Right kidney (tissue), 1 donor: ENCODE measurements at regions not wholly inside any gene's neighbourhood (a gene's known extent, or its start where the extent isn't known, plus 50 kb on each side); places are given as distances from the start of the nearest gene placed in this dataset.

Experiments
- DNase-seq: peaks from one replicate; pipeline ENCODE4 v3.0.0-alpha.2; 2016

GRCh38 chr13:24011266-24011665, 114.0 kb upstream of the C1QTNF9B start:
- DNase-seq: no peak

DNA sequence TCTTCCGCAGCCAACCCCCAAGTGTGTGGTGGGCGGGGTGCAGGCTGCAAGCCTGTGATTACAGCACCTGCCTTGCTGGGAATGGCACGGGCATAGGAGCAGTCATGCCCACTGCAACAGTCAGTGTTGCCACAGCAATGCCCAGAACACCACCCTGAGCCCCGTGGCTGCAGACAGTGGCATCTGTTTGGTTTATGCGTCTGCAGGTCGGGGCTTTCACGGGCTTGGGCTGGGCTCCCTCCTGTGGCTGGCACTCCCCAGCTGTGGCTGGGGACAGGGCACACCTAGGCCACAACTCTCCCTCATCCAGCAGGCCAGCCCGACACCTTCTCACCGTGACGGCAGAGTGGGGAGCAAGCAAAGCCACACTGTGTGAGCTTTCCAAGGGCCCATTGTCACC, 115.3 kb upstream of the C1QTNF9B start:
- no peak for DNase-seq

- DNase-seq: no peak
Measured at GRCh38 chr13:24013189-24013588, 115.9 kb upstream of the C1QTNF9B start.

DNA sequence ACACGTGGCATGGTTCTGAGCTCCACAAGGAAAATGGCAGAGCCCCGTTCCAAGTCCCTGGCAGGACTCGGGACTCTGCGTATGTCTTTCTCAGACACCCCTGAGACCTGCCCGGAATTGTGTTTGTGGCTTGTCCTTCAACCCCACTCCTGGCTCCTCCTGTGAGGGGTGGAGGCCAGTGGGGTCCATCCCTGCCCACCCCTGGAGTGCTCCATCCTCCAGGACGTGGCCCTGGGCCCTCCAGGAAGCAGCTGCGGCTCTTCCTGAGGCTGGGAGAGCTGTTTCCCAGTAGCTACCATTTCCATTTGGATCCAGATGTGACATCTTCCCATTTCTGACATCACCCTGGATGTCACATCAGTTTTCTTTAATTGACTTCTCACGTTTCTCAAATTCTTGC, 118.7 kb upstream of the C1QTNF9B start:
- DNase-seq: no peak

DNA sequence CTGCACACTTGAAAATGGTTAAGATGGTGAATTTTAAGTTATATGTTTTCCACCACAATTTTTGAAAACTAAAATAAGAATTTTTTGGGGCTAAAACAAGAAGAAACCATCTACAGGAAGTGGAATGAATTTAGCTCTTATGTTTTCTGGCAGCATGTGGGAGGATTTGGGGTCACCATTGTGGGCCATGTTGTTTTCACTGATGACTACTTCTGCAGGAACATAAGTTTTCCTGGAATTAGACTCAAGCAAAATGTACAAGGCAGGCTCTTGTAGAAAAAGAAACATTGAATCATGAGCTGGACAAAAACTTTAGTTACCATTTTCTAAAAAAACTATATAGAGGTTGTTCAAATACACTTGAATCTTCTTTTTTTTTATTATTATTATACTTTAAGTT, 125.3 kb upstream of the C1QTNF9B start:
- DNase-seq: no peak

DNA sequence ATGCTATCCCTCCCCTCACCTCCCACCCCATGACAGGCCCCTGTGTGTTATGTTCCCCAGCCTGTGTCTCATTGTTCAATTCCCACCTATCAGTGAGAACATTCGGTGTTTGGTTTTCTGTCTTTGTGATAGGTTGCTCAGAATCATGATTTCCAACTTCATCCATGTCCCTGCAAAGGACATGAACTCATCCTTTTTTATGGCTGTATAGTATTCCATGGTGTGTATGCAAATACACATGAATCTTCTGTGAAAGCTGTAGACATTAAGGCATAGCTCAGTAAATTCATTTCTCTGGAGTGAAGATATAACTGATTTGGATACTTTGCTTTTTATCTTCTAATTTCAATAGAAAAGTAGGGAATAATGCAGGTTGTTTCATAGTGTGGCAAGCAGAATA, 125.8 kb upstream of the C1QTNF9B start:
- no peak for DNase-seq

DNA sequence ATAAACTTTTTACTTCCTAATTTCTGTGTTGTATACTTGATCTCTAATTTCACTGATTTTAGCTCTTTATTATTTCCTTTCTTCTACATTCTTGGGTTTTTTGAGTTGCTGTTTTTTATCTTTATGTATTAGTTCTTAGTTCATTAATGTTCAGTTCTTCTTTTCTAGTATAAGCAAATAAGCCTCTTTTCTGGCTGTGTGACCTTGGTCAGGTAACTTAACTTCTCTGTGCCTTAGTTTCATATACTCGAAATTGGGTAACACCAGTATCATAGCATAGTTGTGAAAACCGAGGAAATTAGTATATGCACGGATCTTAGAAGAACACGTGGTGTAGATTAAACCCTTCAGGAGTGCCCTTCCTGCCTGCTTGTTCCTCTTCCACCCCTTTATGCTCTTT, 130.2 kb upstream of the C1QTNF9B start:
- DNase-seq: no peak

- no peak for DNase-seq
Measured at GRCh38 chr13:24032252-24032651, 128.3 kb upstream of the SPATA13 start.

- DNase-seq: no peak
Measured at GRCh38 chr13:24032674-24033073, 127.8 kb upstream of the SPATA13 start.

- DNase-seq: no peak
Measured at GRCh38 chr13:24033527-24034302, 126.8 kb upstream of the SPATA13 start.

DNA sequence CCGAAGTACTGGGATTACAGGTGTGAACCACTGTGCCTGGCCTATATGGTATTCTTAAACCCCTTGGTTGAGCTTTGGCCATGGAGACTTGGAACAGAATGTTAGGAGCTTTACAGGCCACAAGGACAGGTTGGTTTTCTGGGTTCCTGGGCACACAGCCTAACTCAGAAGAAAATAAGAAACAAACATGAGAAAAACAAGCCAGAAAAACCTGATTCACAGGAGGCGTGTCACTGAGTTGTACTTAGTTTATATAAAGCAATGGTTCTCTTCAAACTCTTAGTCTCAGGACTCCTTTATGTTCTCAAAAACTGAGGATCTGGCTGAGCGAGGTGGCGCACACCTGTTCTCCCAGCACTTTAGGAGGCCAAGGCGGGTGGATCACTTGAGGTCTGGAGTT, 125.1 kb upstream of the SPATA13 start:
- DNase-seq: no peak

DNA sequence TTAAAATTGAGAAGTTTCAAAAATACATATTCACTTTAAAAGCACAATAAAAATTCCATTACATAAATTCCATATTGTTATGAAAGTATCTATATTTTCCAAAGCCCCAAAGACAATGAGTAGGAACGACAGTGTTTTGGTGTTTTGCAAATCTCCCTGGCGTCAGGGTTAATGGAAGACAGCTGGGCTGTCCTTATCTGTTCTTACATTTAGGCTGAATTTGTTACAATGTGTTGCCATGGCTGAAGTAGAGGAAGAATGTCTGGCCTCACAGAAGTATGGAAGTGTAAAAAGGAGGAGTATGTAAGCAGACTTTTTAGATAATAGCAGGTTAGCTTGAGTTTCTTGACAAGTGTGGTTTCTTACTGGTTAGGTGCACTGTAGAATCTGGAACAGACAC, 124.4 kb upstream of the SPATA13 start:
- DNase-seq: no peak

DNA sequence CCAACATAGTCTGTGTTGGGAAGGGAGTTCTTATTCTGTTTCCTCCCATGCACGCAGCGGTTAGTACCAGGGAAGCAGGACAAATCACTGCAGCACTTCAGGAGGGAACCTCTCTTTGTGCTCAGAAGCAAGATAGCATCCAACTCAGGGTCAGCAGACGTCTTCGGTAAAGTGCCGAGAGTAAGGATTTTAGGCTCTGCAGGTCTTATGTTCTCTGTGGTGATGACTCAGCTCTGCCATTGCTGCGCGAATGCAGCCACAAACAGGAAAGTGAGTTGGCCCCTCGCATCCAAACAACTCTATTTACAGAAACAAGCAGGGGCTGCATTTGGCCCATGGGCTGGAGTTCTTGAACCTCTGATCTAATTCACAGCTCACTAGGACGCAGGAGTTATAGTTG, 122.1 kb upstream of the SPATA13 start:
- no peak for DNase-seq

GRCh38 chr13:24038841-24039330, 121.6 kb upstream of the SPATA13 start:
- no peak for DNase-seq

DNA sequence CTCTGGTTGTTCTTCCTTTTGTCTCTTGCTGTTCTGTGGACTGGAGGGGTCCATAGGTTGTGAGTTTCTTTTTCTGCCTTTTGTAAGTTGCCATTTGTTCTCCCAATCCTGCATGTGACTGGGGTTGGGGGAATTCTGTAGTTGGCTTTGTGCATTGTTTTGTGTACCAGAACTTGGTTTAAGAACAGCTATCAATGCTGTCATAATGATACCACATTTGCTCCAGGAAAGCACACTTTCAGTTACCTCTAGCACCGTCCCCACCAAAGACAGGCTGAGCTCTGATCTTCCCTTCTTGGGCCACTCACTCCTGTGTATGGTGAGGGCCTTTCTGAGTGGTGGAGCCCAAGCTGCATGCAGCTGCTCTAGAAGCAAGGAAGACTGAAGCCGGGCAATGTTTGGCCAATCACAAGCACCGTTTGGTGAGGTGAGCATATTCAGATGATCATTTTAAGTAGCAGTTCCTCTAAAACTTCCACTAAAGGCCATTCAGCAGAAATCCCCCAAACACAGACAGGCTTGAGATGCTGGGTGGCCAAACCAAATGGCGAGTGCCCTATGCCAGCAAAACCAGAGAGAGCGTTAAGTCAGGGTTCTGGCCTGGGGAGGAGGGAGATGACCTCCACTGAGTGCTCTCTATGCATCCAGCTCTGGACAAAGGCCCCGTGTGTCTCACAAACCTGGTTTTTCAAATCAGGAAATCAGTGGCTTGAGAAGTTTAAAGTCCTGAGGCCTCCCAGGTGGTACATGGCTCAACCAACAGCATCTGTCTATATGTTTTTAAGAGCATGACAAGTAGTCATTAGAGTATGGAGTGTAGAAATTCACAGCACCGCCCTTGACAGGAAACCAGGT, 120.7 kb upstream of the SPATA13 start:
- DNase-seq: no peak

- DNase-seq: no peak
Measured at GRCh38 chr13:24040835-24041234, 119.7 kb upstream of the SPATA13 start.

GRCh38 chr13:24041651-24042225, 118.8 kb upstream of the SPATA13 start:
- DNase-seq: no peak

DNA sequence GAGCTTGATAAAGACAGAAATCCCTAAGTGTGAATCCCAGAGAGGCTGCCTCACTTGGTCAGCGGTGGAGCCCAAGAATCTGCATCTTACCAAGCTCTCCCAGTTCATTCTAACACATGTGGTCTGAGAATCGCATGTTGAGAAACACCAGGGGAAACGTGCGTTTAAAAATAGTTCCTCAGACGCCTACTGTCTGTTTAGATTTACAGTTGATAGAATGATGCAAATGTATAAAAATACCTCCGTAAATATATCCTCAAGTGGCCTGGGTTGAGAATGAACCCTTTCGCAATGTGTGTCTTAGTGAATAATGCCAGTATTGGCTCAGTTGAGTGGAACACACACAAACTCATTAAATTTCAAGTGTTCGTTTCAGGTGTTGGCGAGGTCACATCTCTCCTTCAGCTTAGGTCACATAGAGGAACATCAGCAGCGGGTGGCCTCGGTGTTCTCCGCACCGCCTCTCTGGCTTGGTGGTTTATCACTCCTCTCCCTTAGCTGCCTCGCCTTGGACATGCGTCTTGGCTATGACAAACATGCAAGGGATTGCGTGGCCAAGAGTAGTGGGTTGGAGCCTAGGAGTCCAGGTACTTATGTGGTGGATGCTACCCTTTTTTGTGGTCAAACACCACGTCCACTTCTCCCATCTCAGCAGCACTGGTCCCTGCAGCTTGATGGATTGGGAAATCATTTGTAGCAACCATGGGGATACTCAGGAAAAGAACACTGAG, 117.6 kb upstream of the SPATA13 start:
- DNase-seq: no peak

GRCh38 chr13:24043590-24044350, 116.8 kb upstream of the SPATA13 start:
- no peak for DNase-seq

- no peak for DNase-seq
Measured at GRCh38 chr13:24045597-24045996, 114.9 kb upstream of the SPATA13 start.

DNA sequence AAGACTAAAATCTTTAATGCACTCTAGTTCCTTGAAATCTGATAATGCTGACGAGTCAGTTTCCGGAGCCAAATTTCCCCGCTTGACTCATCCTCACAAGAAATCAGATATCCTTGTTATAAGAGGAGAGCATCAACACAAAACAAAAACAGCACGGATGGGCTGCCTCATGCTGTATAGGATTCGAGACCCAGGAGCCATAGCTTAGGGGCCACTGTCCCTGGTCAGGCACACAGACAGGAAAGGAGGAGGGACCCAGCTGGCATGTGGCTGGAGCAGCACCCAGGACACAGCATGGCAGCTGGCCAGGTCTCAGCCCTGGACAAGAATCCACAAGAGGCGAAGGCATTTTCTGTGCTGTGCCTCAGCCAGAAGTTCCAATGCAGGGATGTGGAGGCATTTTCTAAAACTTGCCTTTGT, 110.2 kb upstream of the SPATA13 start:
- DNase-seq: no peak
